Kidney (tissue), 13 donors: ENCODE measurements at regions not wholly inside any gene's neighbourhood (a gene's known extent, or its start where the extent isn't known, plus 50 kb on each side); places are given as distances from the start of the nearest gene placed in this dataset.

Source experiments
- DNase-seq, 5 donors: peaks; one replicate each; pipeline ENCODE4 v3.0.0-alpha.2; 2013 to 2020
- FAIRE-seq: peaks from 2 replicates; lab custom pipeline; 2012; peaks lifted over from hg19 to GRCh38; lab: Jason Lieb, UNC
- H3K27ac ChIP-seq, 2 donors: one replicate each; pipeline ENCODE4 v1.7.0; 2013; ENCODE audit warnings: low read depth in 2 of 2, low read length in 2 of 2, inconsistent platforms in 1 of 2
- H3K27me3 ChIP-seq: one replicate; pipeline ENCODE4 v1.7.1; 2013; ENCODE audit warnings: low read length, inconsistent platforms; ENCODE audit not compliant: control insufficient read depth, insufficient read depth
- H3K36me3 ChIP-seq, 3 donors: one replicate each; pipeline versions ENCODE4 v1.7.0 to v1.7.1; 2013; ENCODE audit warnings: low read length in 3 of 3, control low read depth in 1 of 3, inconsistent platforms in 1 of 3; ENCODE audit not compliant: insufficient read depth in 3 of 3, control insufficient read depth in 2 of 3
- H3K4me1 ChIP-seq, 3 donors: one replicate each; pipeline versions ENCODE4 v1.7.0 to v1.7.1; 2013; ENCODE audit warnings: low read length in 3 of 3, inconsistent platforms in 1 of 3, low read depth in 1 of 3; ENCODE audit not compliant: control insufficient read depth in 2 of 3, insufficient read depth in 2 of 3
- H3K4me3 ChIP-seq, 3 donors: one replicate each; pipeline versions ENCODE4 v1.7.0 to v1.8.1; 2013; ENCODE audit warnings: low read length in 3 of 3, control low read depth in 1 of 3, inconsistent platforms in 1 of 3
- H3K9ac ChIP-seq, 3 donors: one replicate each; pipeline versions ENCODE4 v1.7.0 to v1.7.1; 2013; ENCODE audit warnings: low read length in 3 of 3, control low read depth in 1 of 3, inconsistent platforms in 1 of 3
- H3K9me3 ChIP-seq, 3 donors: one replicate each; pipeline versions ENCODE4 v1.7.0 to v1.7.1; 2013; ENCODE audit warnings: low read length in 3 of 3, control low read depth in 1 of 3, inconsistent platforms in 1 of 3; ENCODE audit not compliant: control insufficient read depth in 2 of 3, insufficient read depth in 1 of 3
- CTCF ChIP-seq: IDR thresholded peaks from 3 replicates; pipeline ENCODE4 v1.5.1; 2012; ENCODE audit warnings: mild to moderate bottlenecking, moderate library complexity, borderline replicate concordance; ENCODE audit not compliant: insufficient read depth; ENCODE audit errors: extremely low read depth
- intact Hi-C: fragments of 100-400 bp; cut with DNase I; formaldehyde crosslinking; loops from one replicate; pipeline ENCODE4 v1.11.1; 2022
- donor health status: control.
- donor health status: control.
- donor health status: control.
- donor health status: control.
- donor health status: control.
- donor health status: DM: yes; HTN: yes; CAD: no.
- donor health status: Normal renal cell carcinoma (clear cell type).

GRCh38 chr4:106473515-106473914, 104.9 kb upstream of the GIMD1 start:
- no peaks in the 10 kb centered on the region for H3K9me3 ChIP-seq
- DNase-seq, result no peak
- TF ChIP-seq CTCF, result no peak
- intact Hi-C loops, result no loop called here
- no peaks in the 10 kb centered on the region for H3K4me1 ChIP-seq
- FAIRE-seq, result no peak
- no peaks in the 10 kb centered on the region for H3K36me3 ChIP-seq
- H3K27ac ChIP-seq, result no peak overlapping the region
- H3K4me3 ChIP-seq, result no peak overlapping the region
- H3K27me3 ChIP-seq, result no peaks in the 10 kb centered on the region
- no peak overlapping the region for H3K9ac ChIP-seq

GRCh38 chr4:106471151-106471550, 102.6 kb upstream of the GIMD1 start:
- Histone ChIP-seq H3K4me3 (no peak overlapping the region), H3K27ac (no peak overlapping the region), H3K4me1 (no peaks in the 10 kb centered on the region), H3K36me3 (no peaks in the 10 kb centered on the region), H3K9ac (no peak overlapping the region), H3K9me3 (no peaks in the 10 kb centered on the region), H3K27me3 (no peaks in the 10 kb centered on the region)
- no peak for DNase-seq
- FAIRE-seq, result no peak
- intact Hi-C loops, result no loop called here
- TF ChIP-seq CTCF, result no peak

GRCh38 chr4:106463622-106464021, 95.0 kb upstream of the GIMD1 start:
- no peak overlapping the region for H3K9ac ChIP-seq
- H3K36me3 ChIP-seq, result no peaks in the 10 kb centered on the region
- H3K4me3 ChIP-seq, result no peak overlapping the region
- H3K27ac ChIP-seq, result no peak overlapping the region
- no peak for TF ChIP-seq CTCF
- H3K27me3 ChIP-seq, result no peaks in the 10 kb centered on the region
- intact Hi-C loops, result no loop called here
- DNase-seq (no peak), FAIRE-seq (no peak)
- H3K4me1 ChIP-seq, result no peaks in the 10 kb centered on the region
- H3K9me3 ChIP-seq, result peaks cover 0 to 2% (median 0%) of the 10 kb centered on the region in 3 donors

GRCh38 chr4:106454581-106454980, 86.0 kb upstream of the GIMD1 start:
- intact Hi-C loops, result no loop called here
- no peak for FAIRE-seq
- no peaks in the 10 kb centered on the region for H3K4me1 ChIP-seq
- no peaks in the 10 kb centered on the region for H3K27me3 ChIP-seq
- no peaks in the 10 kb centered on the region for H3K36me3 ChIP-seq
- H3K9ac ChIP-seq, result no peak overlapping the region
- H3K4me3 ChIP-seq, result no peak overlapping the region
- no peak for DNase-seq
- H3K27ac ChIP-seq, result no peak overlapping the region
- TF ChIP-seq CTCF, result no peak
- H3K9me3 ChIP-seq, result no peaks in the 10 kb centered on the region
